Lower leg skin (tissue), 4 donors: ENCODE measurements at regions not wholly inside any gene's neighbourhood (a gene's known extent, or its start where the extent isn't known, plus 50 kb on each side); places are given as distances from the start of the nearest gene placed in this dataset.

Experiments used
- DNase-seq, 2 donors: peaks; one replicate each; pipeline ENCODE4 v3.0.0-alpha.2; 2019; ENCODE audit warnings: low spot score in 2 of 2
- H3K4me3 ChIP-seq: fragments of 200-600 bp; sonication (generic); 2 replicates; pipeline ENCODE4 v1.5.1; 2017; ENCODE audit warnings: mild to moderate bottlenecking, low read depth; ENCODE audit not compliant: poor library complexity, severe bottlenecking
- CTCF ChIP-seq, 3 donors: fragments of 450-650 bp; IDR thresholded peaks; one replicate each; pipeline ENCODE4 v1.5.1; 2016; ENCODE audit warnings: antibody characterized with exemption in 3 of 3, mild to moderate bottlenecking in 3 of 3, moderate library complexity in 2 of 3
- POLR2A ChIP-seq, 2 donors: fragments of 450-650 bp; IDR thresholded peaks; one replicate each; pipeline ENCODE4 v1.6.1; 2016 to 2017; ENCODE audit warnings: antibody characterized with exemption in 2 of 2, mild to moderate bottlenecking in 1 of 2, moderate library complexity in 1 of 2
- WGBS, 2 donors: methylation state at CpG; one replicate each; pipeline ENCODE4 v1.1.5; 2018; 5-methylcytosine and 5-hydroxymethylcytosine counted together
- intact Hi-C: fragments of 100-400 bp; cut with DNase I; formaldehyde crosslinking; loops from one replicate; pipeline ENCODE4 v1.15.0; 2023; ENCODE audit warnings: low total_unique reads

DNA sequence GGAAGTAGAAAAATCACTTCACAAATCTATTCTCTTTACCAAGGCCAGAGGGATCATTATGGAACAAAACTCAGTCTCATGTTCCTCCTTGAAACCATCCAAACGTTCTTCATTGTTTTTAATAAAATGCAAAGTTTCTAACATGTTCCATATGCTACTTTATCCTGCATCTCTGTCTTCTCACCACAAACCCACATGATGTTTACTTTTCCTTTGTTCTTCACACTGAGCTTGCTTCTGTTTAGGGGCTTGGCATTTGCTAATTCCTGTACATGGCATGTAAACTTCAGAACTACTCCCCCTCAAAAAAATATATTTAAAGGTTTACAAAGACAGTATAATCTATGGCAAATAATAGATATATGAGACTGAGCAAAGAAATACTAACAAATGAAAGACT is 651.4 kb downstream of the OTOL1 start:
- intact Hi-C loops = no loop called here
- no peak for DNase-seq
- TF ChIP-seq CTCF (IDR thresholded peaks at IDR 0.05) (no peak), POLR2A (IDR thresholded peaks at IDR 0.05) (no peak)
- no peak overlapping the region for H3K4me3 ChIP-seq
- WGBS, 2 donors = 30 to 43% methylated on average over 1 of the region's 1 CpG

- no peak for DNase-seq
- intact Hi-C loops = no loop called here
- H3K4me3 ChIP-seq = no peak overlapping the region
- TF ChIP-seq POLR2A (IDR thresholded peaks at IDR 0.05) (no peak), CTCF (IDR thresholded peaks at IDR 0.05) (no peak)
Observed at GRCh38 chr3:162150790-162151189, 654.2 kb downstream of the OTOL1 start.

DNA sequence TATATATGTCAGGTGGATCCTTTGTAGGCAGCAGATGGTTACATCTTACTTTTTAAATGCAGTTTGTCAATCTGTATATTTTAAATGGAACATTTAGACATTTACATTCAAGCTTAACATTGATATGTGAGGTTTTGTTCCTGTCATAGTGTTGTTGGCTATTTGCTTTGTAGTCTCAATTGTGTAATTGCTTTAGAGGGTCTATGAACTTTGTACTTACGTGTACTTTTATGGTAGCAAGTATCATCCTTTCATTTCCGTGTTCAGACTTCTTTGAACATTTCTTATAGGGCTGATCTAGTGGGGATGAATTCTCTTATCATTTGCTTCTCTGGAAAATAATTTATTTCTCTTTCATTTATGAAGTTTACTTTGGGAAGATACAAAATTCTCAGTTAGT is 656.0 kb downstream of the OTOL1 start:
- no peak for DNase-seq
- WGBS, 2 donors = 88 to 90% methylated on average over 2 of the region's 2 CpGs
- H3K4me3 ChIP-seq = no peak overlapping the region
- intact Hi-C loops = no loop called here
- no peak for TF ChIP-seq POLR2A (IDR thresholded peaks at IDR 0.05)
- TF ChIP-seq CTCF (IDR thresholded peaks at IDR 0.05) = no peak

DNA sequence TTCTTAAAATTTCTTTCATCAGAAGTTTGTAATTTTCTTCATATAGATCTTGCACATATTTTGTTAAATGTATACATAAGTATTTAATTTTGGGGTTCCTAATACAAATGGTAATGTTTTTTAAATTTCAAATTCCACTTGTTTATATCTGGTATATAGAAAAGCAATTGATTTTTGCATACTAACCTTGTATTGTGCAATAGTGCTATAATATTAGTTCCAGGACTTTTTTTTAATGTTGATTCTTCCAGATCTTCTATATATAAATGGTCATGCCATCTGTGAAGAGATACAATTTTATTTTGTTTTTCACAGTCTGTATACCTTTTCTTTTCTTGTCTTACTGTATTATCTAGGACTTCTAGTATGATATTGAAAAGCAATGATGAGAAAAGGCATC is 665.0 kb downstream of the OTOL1 start:
- intact Hi-C loops = no loop called here
- DNase-seq = no peak
- no peak for TF ChIP-seq CTCF (IDR thresholded peaks at IDR 0.05)
- TF ChIP-seq POLR2A (IDR thresholded peaks at IDR 0.05) = no peak
- no peak overlapping the region for H3K4me3 ChIP-seq

DNA sequence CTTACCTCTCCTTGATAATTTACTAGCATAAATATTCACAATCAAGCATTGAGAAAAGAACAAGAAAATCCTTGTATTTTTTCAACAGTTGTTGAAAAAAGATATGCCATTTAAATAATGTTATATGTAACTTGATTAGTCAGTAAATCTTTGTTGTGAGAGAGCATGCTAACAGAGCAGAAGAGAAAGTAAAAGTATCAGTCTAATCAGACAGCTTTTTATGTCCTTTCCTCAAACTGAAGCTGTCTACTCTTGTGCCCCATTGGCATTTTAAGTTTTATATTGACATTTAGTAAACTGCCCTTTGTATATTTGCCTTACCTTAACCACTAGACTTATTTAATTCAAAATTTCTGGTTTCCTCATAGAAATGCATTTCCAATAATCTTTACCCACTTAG is 668.7 kb downstream of the OTOL1 start:
- TF ChIP-seq CTCF (IDR thresholded peaks at IDR 0.05) (no peak), POLR2A (IDR thresholded peaks at IDR 0.05) (no peak)
- no peak for DNase-seq
- intact Hi-C loops = no loop called here
- no peak overlapping the region for H3K4me3 ChIP-seq

- no peak overlapping the region for H3K4me3 ChIP-seq
- TF ChIP-seq POLR2A (IDR thresholded peaks at IDR 0.05) = no peak
- TF ChIP-seq CTCF (IDR thresholded peaks at IDR 0.05) = no peak
- 82% methylated on average over 3 of the region's 3 CpGs for WGBS, 2 donors
- DNase-seq = no peak
- intact Hi-C loops = no loop called here
Observed at GRCh38 chr3:162166543-162166942, 669.9 kb downstream of the OTOL1 start.
